Naive thymus-derived CD8-positive, alpha-beta T cell (primary cell): ENCODE measurements at regions not wholly inside any gene's neighbourhood (a gene's known extent, or its start where the extent isn't known, plus 50 kb on each side); places are given as distances from the start of the nearest gene placed in this dataset.

Source experiments
- ATAC-seq, 2 donors: fragments of 150-1000 bp; cut with Tn5 transposase in 1 of 2; sonication (Bioruptor Pico), chemical (Tn5 transposase) in 1 of 2; 1 replicate in 1 of 2; 2 replicates in 1 of 2; pipeline ENCODE4 v1.10.0; 2021; ENCODE audit warnings: mild to moderate bottlenecking in 2 of 2, moderate library complexity in 2 of 2
- POLR2A ChIA-PET: fragments of 350-600 bp; sonication (Branson Sonifier 250); formaldehyde crosslinking; loops from one replicate; lab custom pipeline; 2021; ENCODE audit warnings: antibody characterized with exemption; lab: Charles Lee
- DNase-seq, 10 donors: peaks; one replicate each; pipeline versions ENCODE4 v3.0.0 to v3.0.0-alpha.2; 2020 to 2022
- H3K27ac Mint-ChIP-seq, 10 donors: one replicate each; pipeline ENCODE4 v1.8.0; 2020 to 2022; ENCODE audit warnings: mild to moderate bottlenecking in 10 of 10, mixed read lengths in 10 of 10, moderate library complexity in 4 of 10, inconsistent platforms in 1 of 10
- H3K27me3 Mint-ChIP-seq, 5 donors: one replicate each; pipeline ENCODE4 v1.8.0; 2021 to 2022; ENCODE audit warnings: mixed read lengths in 5 of 5
- H3K36me3 Mint-ChIP-seq, 3 donors: one replicate each; pipeline ENCODE4 v1.8.0; 2020 to 2022; ENCODE audit warnings: mixed read lengths in 3 of 3, mild to moderate bottlenecking in 2 of 3, inconsistent platforms in 1 of 3
- H3K4me1 Mint-ChIP-seq, 4 donors: one replicate each; pipeline ENCODE4 v1.8.0; 2021 to 2022; ENCODE audit warnings: mixed read lengths in 4 of 4
- H3K4me3 Mint-ChIP-seq, 10 donors: one replicate each; pipeline ENCODE4 v1.8.0; 2020 to 2022; ENCODE audit warnings: mild to moderate bottlenecking in 10 of 10, mixed read lengths in 10 of 10, moderate library complexity in 6 of 10, inconsistent platforms in 1 of 10
- H3K9me3 Mint-ChIP-seq, 9 donors: one replicate each; pipeline ENCODE4 v1.8.0; 2020 to 2022; ENCODE audit warnings: mixed read lengths in 9 of 9, mild to moderate bottlenecking in 3 of 9, inconsistent platforms in 1 of 9, moderate library complexity in 1 of 9

- ATAC-seq (no peak), DNase-seq (no peak)
- Mint-ChIP-seq H3K27me3 (peaks cover 0 to 4% (median 0%) of the 10 kb centered on the region in 5 donors), H3K36me3 (no peaks in the 10 kb centered on the region), H3K4me1 (no peaks in the 10 kb centered on the region), H3K27ac (no peak overlapping the region), H3K9me3 (peaks cover 0 to 4% (median 0%) of the 10 kb centered on the region in 9 donors), H3K4me3 (no peak overlapping the region)
- POLR2A ChIA-PET = no interaction called here
Measured at GRCh38 chr2:223220658-223220925, 168.6 kb downstream of the KCNE4 start.

DNA sequence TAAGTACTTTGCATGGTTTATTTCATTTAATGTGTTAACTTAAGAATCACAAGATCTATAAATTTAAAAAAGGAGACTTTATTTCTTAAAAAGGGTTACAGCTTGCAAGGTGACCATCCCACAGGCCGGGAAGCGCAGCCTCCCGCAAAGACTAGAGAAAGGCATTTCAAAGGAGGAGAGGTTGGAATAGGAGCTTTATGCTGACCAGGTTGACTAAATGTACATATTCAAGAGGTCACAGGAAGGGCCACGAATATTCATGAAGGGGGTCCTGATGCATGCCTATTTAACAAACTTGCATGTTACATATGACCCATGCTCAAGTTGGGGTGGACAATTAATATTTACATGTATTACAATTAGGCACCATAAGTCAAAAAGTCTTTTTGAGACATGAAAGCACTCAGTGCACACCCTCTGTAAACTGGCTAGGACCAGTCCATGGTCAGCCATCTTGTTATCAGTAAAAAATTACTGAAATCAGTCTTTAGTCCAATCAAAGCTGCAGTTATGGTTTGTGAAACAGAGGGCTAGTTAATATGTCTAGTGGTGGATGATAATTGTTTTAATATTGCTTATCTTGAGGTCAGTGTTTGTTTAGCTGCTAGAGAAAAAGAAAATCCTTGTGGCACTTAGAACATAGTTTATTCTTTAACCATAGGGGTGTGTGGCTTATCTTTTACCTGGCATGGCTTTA lies 169.3 kb downstream of the KCNE4 start:
- Mint-ChIP-seq H3K4me1 (no peaks in the 10 kb centered on the region), H3K27me3 (peaks cover 0 to 4% (median 0%) of the 10 kb centered on the region in 5 donors), H3K4me3 (no peak overlapping the region), H3K9me3 (peaks cover 0 to 5% (median 0%) of the 10 kb centered on the region in 9 donors), H3K36me3 (no peaks in the 10 kb centered on the region), H3K27ac (no peak overlapping the region)
- POLR2A ChIA-PET = no interaction called here
- no peak for ATAC-seq
- DNase-seq = no peak

DNA sequence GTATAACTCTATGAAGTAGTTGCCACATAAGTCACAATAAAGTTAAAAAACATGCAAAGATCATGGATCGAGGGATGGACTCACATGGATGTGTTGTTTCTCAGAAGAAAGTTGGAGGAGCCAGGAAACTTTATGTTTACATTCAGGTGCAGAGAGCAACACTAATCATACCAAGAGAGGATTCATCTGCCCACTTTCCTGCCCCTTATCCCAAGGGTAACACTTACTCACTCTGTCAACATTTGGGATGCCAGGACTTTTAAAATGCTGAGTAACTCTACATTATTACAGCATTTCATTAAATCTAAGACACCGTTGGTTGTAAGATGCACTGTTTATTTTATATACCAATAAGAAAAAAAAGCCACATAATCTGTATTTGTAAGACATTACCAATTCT lies 170.4 kb downstream of the KCNE4 start:
- no peaks in the 10 kb centered on the region for H3K4me1 Mint-ChIP-seq
- no peak for ATAC-seq
- peaks cover 0 to 4% (median 0%) of the 10 kb centered on the region in 5 donors for H3K27me3 Mint-ChIP-seq
- no peaks in the 10 kb centered on the region for H3K36me3 Mint-ChIP-seq
- DNase-seq = no peak
- no peak overlapping the region for H3K4me3 Mint-ChIP-seq
- H3K9me3 Mint-ChIP-seq = peaks cover 0 to 9% (median 0%) of the 10 kb centered on the region in 9 donors
- H3K27ac Mint-ChIP-seq = no peak overlapping the region
- POLR2A ChIA-PET = no interaction called here

- DNase-seq (no peak), ATAC-seq (no peak)
- H3K27ac Mint-ChIP-seq = no peak overlapping the region
- POLR2A ChIA-PET = no interaction called here
- H3K27me3 Mint-ChIP-seq = peaks cover 0 to 4% (median 0%) of the 10 kb centered on the region in 5 donors
- H3K36me3 Mint-ChIP-seq = no peaks in the 10 kb centered on the region
- peaks cover 0 to 9% (median 0%) of the 10 kb centered on the region in 9 donors for H3K9me3 Mint-ChIP-seq
- H3K4me3 Mint-ChIP-seq = no peak overlapping the region
- H3K4me1 Mint-ChIP-seq = no peaks in the 10 kb centered on the region
Measured at GRCh38 chr2:223223156-223223555, 171.2 kb downstream of the KCNE4 start.

DNA sequence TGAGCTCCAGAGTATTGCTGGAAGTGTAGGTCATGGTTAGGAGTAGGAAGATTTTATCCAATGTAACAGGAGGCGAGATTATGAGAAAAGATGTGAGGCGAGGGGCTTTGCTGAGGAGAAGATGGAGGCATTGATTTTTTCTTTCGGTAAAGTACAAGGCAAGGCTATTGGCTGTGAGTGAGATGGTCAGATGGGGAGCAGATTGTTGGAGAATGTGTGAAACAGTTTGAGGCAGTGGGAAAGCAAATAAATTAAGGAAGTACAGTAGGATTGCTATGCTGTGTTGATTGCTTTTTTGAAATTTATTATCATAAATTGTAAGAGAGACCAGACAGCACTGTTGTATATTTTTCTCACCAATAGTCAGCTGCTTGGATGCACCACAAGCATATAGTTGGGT lies 173.3 kb downstream of the KCNE4 start:
- Mint-ChIP-seq H3K4me1 (no peaks in the 10 kb centered on the region), H3K9me3 (peaks cover 0 to 9% (median 0%) of the 10 kb centered on the region in 9 donors), H3K27me3 (peaks cover 0 to 2% (median 0%) of the 10 kb centered on the region in 5 donors), H3K4me3 (no peak overlapping the region), H3K36me3 (no peaks in the 10 kb centered on the region), H3K27ac (no peak overlapping the region)
- DNase-seq = no peak
- ATAC-seq = no peak
- POLR2A ChIA-PET = no interaction called here

GRCh38 chr2:223226264-223226663 lies 174.3 kb downstream of the KCNE4 start:
- no peaks in the 10 kb centered on the region for H3K36me3 Mint-ChIP-seq
- ATAC-seq (no peak), DNase-seq (no peak)
- H3K9me3 Mint-ChIP-seq = peaks cover 0 to 9% (median 0%) of the 10 kb centered on the region in 9 donors
- POLR2A ChIA-PET = no interaction called here
- no peak overlapping the region for H3K27ac Mint-ChIP-seq
- no peak overlapping the region for H3K4me3 Mint-ChIP-seq
- peaks cover 0 to 2% (median 0%) of the 10 kb centered on the region in 5 donors for H3K27me3 Mint-ChIP-seq
- no peaks in the 10 kb centered on the region for H3K4me1 Mint-ChIP-seq

GRCh38 chr2:223227338-223227737 lies 175.3 kb downstream of the KCNE4 start:
- Mint-ChIP-seq H3K4me3 (no peak overlapping the region), H3K9me3 (peaks cover 0 to 9% (median 0%) of the 10 kb centered on the region in 9 donors), H3K27me3 (no peaks in the 10 kb centered on the region), H3K27ac (no peak overlapping the region), H3K4me1 (no peaks in the 10 kb centered on the region), H3K36me3 (no peaks in the 10 kb centered on the region)
- no peak for ATAC-seq
- no peak for DNase-seq
- POLR2A ChIA-PET = no interaction called here

- POLR2A ChIA-PET = no interaction called here
- Mint-ChIP-seq H3K27me3 (no peaks in the 10 kb centered on the region), H3K4me3 (no peak overlapping the region), H3K9me3 (peaks cover 0 to 9% (median 0%) of the 10 kb centered on the region in 9 donors), H3K4me1 (no peaks in the 10 kb centered on the region), H3K36me3 (no peaks in the 10 kb centered on the region), H3K27ac (no peak overlapping the region)
- DNase-seq (no peak), ATAC-seq (no peak)
Measured at GRCh38 chr2:223228871-223229270, 176.9 kb downstream of the KCNE4 start.

- no peak overlapping the region for H3K4me3 Mint-ChIP-seq
- H3K4me1 Mint-ChIP-seq = no peaks in the 10 kb centered on the region
- no peak for ATAC-seq
- peaks cover 0 to 13% (median 1%) of the 10 kb centered on the region in 9 donors for H3K9me3 Mint-ChIP-seq
- no peaks in the 10 kb centered on the region for H3K36me3 Mint-ChIP-seq
- no peak for DNase-seq
- no peak overlapping the region for H3K27ac Mint-ChIP-seq
- peaks cover 0 to 1% (median 0%) of the 10 kb centered on the region in 5 donors for H3K27me3 Mint-ChIP-seq
- POLR2A ChIA-PET = no interaction called here
Measured at GRCh38 chr2:223230352-223230751, 178.4 kb downstream of the KCNE4 start.

GRCh38 chr2:223232285-223232684 lies 180.3 kb downstream of the KCNE4 start:
- no peak overlapping the region for H3K27ac Mint-ChIP-seq
- no peaks in the 10 kb centered on the region for H3K36me3 Mint-ChIP-seq
- H3K9me3 Mint-ChIP-seq = peaks cover 0 to 24% (median 0%) of the 10 kb centered on the region in 9 donors
- peaks cover 0 to 12% (median 0%) of the 10 kb centered on the region in 5 donors for H3K27me3 Mint-ChIP-seq
- no peak overlapping the region for H3K4me3 Mint-ChIP-seq
- POLR2A ChIA-PET = no interaction called here
- DNase-seq = no peak
- ATAC-seq = no peak
- H3K4me1 Mint-ChIP-seq = no peaks in the 10 kb centered on the region

- H3K27me3 Mint-ChIP-seq = peaks cover 0 to 12% (median 0%) of the 10 kb centered on the region in 5 donors
- no peak for DNase-seq
- H3K36me3 Mint-ChIP-seq = no peaks in the 10 kb centered on the region
- no peaks in the 10 kb centered on the region for H3K4me1 Mint-ChIP-seq
- no peak for ATAC-seq
- POLR2A ChIA-PET = no interaction called here
- H3K27ac Mint-ChIP-seq = no peak overlapping the region
- peaks cover 0 to 27% (median 0%) of the 10 kb centered on the region in 9 donors for H3K9me3 Mint-ChIP-seq
- no peak overlapping the region for H3K4me3 Mint-ChIP-seq
Measured at GRCh38 chr2:223232896-223233295, 180.9 kb downstream of the KCNE4 start.

GRCh38 chr2:223235986-223236385 lies 184.0 kb downstream of the KCNE4 start:
- peaks cover 0 to 27% (median 0%) of the 10 kb centered on the region in 9 donors for H3K9me3 Mint-ChIP-seq
- peaks cover 0 to 12% (median 0%) of the 10 kb centered on the region in 5 donors for H3K27me3 Mint-ChIP-seq
- no peak for DNase-seq
- ATAC-seq = no peak
- no peaks in the 10 kb centered on the region for H3K4me1 Mint-ChIP-seq
- H3K36me3 Mint-ChIP-seq = no peaks in the 10 kb centered on the region
- no peak overlapping the region for H3K27ac Mint-ChIP-seq
- H3K4me3 Mint-ChIP-seq = no peak overlapping the region
- POLR2A ChIA-PET = no interaction called here

DNA sequence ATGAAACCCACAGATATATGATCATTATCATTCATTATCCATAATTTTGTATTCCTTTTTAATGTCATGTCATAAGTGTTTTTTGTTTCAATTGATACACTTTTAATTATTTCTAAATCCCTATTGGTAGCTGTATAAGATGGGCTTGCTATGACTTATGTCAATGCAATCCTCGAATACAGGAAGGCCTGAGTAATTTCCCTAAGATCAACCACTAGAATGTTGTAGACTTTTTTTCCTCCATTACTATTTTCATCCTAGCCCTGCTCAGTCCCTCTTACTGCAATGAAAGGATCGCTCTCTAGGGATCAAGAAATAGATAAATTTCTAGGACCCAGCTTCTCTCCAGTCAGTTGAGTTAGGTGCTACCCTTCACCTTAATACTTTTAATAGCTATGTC lies 186.3 kb downstream of the KCNE4 start:
- no peak overlapping the region for H3K4me3 Mint-ChIP-seq
- peaks cover 0 to 27% (median 0%) of the 10 kb centered on the region in 9 donors for H3K9me3 Mint-ChIP-seq
- no peaks in the 10 kb centered on the region for H3K4me1 Mint-ChIP-seq
- H3K36me3 Mint-ChIP-seq = no peaks in the 10 kb centered on the region
- no peak for DNase-seq
- POLR2A ChIA-PET = no interaction called here
- H3K27me3 Mint-ChIP-seq = peaks cover 0 to 12% (median 0%) of the 10 kb centered on the region in 5 donors
- no peak for ATAC-seq
- no peak overlapping the region for H3K27ac Mint-ChIP-seq

- Mint-ChIP-seq H3K36me3 (no peaks in the 10 kb centered on the region), H3K27ac (no peak overlapping the region), H3K4me3 (no peak overlapping the region), H3K4me1 (no peaks in the 10 kb centered on the region), H3K27me3 (peaks cover 0 to 3% (median 0%) of the 10 kb centered on the region in 5 donors), H3K9me3 (peaks cover 0 to 21% (median 2%) of the 10 kb centered on the region in 9 donors)
- DNase-seq (no peak), ATAC-seq (no peak)
- POLR2A ChIA-PET = no interaction called here
Measured at GRCh38 chr2:223243233-223243632, 191.2 kb downstream of the KCNE4 start.
